ENCODE measurements at regions not wholly inside any gene's neighbourhood (a gene's known extent, or its start where the extent isn't known, plus 50 kb on each side); places are given as distances from the start of the nearest gene placed in this dataset.
A peak's percentile ranks its signal among the peaks of the same experiment; 100 is the strongest.

- Histone ChIP-seq H3K9ac (ENCODE audit: low read length) (no peak overlapping the region), H3K27me3 (replicated peaks; ENCODE audit: control insufficient read depth, insufficient read depth, low read length) (peaks cover 38% of the 10 kb centered on the region), H3K36me3 (ENCODE audit: control insufficient read depth, insufficient read depth, low read length, severe bottlenecking) (no peaks in the 10 kb centered on the region), H3K4me3 (ENCODE audit: low read length) (no peak overlapping the region), H3K4me1 (ENCODE audit: control insufficient read depth, insufficient read depth, low read length) (no peaks in the 10 kb centered on the region), H3K9me3 (ENCODE audit: control insufficient read depth, low read length) (no peaks in the 10 kb centered on the region)
- no peak for DNase-seq (ENCODE audit: low read depth)
These were observed 256.4 kb downstream of the FOXD2 start for GRCh38 chr1:47694011-47694890.

- Histone ChIP-seq H3K4me1 (ENCODE audit: control insufficient read depth, insufficient read depth, low read length) (no peaks in the 10 kb centered on the region), H3K4me3 (ENCODE audit: low read length) (no peak overlapping the region), H3K36me3 (ENCODE audit: control insufficient read depth, insufficient read depth, low read length, severe bottlenecking) (no peaks in the 10 kb centered on the region), H3K9ac (ENCODE audit: low read length) (no peak overlapping the region), H3K27me3 (replicated peaks; ENCODE audit: control insufficient read depth, insufficient read depth, low read length) (peaks cover 26% of the 10 kb centered on the region), H3K9me3 (ENCODE audit: control insufficient read depth, low read length) (no peaks in the 10 kb centered on the region)
- DNase-seq (ENCODE audit: low read depth) = no peak
These were observed 258.5 kb downstream of the FOXD2 start for GRCh38 chr1:47696404-47696736.

GRCh38 chr1:47696737-47697441, 259.0 kb downstream of the FOXD2 start:
- Histone ChIP-seq H3K36me3 (ENCODE audit: control insufficient read depth, insufficient read depth, low read length, severe bottlenecking) (no peaks in the 10 kb centered on the region), H3K4me3 (ENCODE audit: low read length) (no peak overlapping the region), H3K27me3 (replicated peaks; ENCODE audit: control insufficient read depth, insufficient read depth, low read length) (peaks cover 26% of the 10 kb centered on the region), H3K9me3 (ENCODE audit: control insufficient read depth, low read length) (no peaks in the 10 kb centered on the region), H3K4me1 (ENCODE audit: control insufficient read depth, insufficient read depth, low read length) (no peaks in the 10 kb centered on the region), H3K9ac (ENCODE audit: low read length) (no peak overlapping the region)
- no peak for DNase-seq (ENCODE audit: low read depth)

- H3K36me3 ChIP-seq (ENCODE audit: control insufficient read depth, insufficient read depth, low read length, severe bottlenecking) = no peaks in the 10 kb centered on the region
- H3K9me3 ChIP-seq (ENCODE audit: control insufficient read depth, low read length) = no peaks in the 10 kb centered on the region
- H3K9ac ChIP-seq (ENCODE audit: low read length) = no peak overlapping the region
- H3K4me1 ChIP-seq (ENCODE audit: control insufficient read depth, insufficient read depth, low read length) = no peaks in the 10 kb centered on the region
- H3K27me3 ChIP-seq (replicated peaks; ENCODE audit: control insufficient read depth, insufficient read depth, low read length) = peaks cover 20% of the 10 kb centered on the region
- H3K4me3 ChIP-seq (ENCODE audit: low read length) = no peak overlapping the region
- no peak for DNase-seq (ENCODE audit: low read depth)
These were observed 259.9 kb downstream of the FOXD2 start for GRCh38 chr1:47697616-47698335.

GRCh38 chr1:47699492-47700235, 261.8 kb downstream of the FOXD2 start:
- H3K36me3 ChIP-seq (ENCODE audit: control insufficient read depth, insufficient read depth, low read length, severe bottlenecking) = no peaks in the 10 kb centered on the region
- H3K9me3 ChIP-seq (ENCODE audit: control insufficient read depth, low read length) = no peaks in the 10 kb centered on the region
- no peak overlapping the region for H3K9ac ChIP-seq (ENCODE audit: low read length)
- no peak overlapping the region for H3K4me3 ChIP-seq (ENCODE audit: low read length)
- DNase-seq (ENCODE audit: low read depth) = peak; percentile 25
- H3K27me3 ChIP-seq (replicated peaks; ENCODE audit: control insufficient read depth, insufficient read depth, low read length) = peaks cover 9% of the 10 kb centered on the region
- peaks cover 11% of the 10 kb centered on the region for H3K4me1 ChIP-seq (ENCODE audit: control insufficient read depth, insufficient read depth, low read length)

- H3K4me3 ChIP-seq (ENCODE audit: low read length) = no peak overlapping the region
- H3K9ac ChIP-seq (ENCODE audit: low read length) = no peak overlapping the region
- H3K27me3 ChIP-seq (replicated peaks; ENCODE audit: control insufficient read depth, insufficient read depth, low read length) = peaks cover 6% of the 10 kb centered on the region
- peaks cover 16% of the 10 kb centered on the region for H3K4me1 ChIP-seq (ENCODE audit: control insufficient read depth, insufficient read depth, low read length)
- no peaks in the 10 kb centered on the region for H3K36me3 ChIP-seq (ENCODE audit: control insufficient read depth, insufficient read depth, low read length, severe bottlenecking)
- no peaks in the 10 kb centered on the region for H3K9me3 ChIP-seq (ENCODE audit: control insufficient read depth, low read length)
- DNase-seq (ENCODE audit: low read depth) = no peak
These were observed 263.4 kb downstream of the FOXD2 start for GRCh38 chr1:47701283-47701682.

GRCh38 chr1:47701741-47702515, 264.1 kb downstream of the FOXD2 start:
- Histone ChIP-seq H3K4me1 (ENCODE audit: control insufficient read depth, insufficient read depth, low read length) (peaks cover 16% of the 10 kb centered on the region), H3K9me3 (ENCODE audit: control insufficient read depth, low read length) (no peaks in the 10 kb centered on the region), H3K36me3 (ENCODE audit: control insufficient read depth, insufficient read depth, low read length, severe bottlenecking) (no peaks in the 10 kb centered on the region), H3K27me3 (replicated peaks; ENCODE audit: control insufficient read depth, insufficient read depth, low read length) (peaks cover 6% of the 10 kb centered on the region), H3K9ac (ENCODE audit: low read length) (no peak overlapping the region), H3K4me3 (ENCODE audit: low read length) (no peak overlapping the region)
- no peak for DNase-seq (ENCODE audit: low read depth)

GRCh38 chr1:47703156-47703825, 265.4 kb downstream of the FOXD2 start:
- H3K27me3 ChIP-seq (replicated peaks; ENCODE audit: control insufficient read depth, insufficient read depth, low read length) = peaks cover 17% of the 10 kb centered on the region

GRCh38 chr1:47703981-47704596, 266.2 kb downstream of the FOXD2 start:
- peak; percentile 80 for DNase-seq (ENCODE audit: low read depth)
- no peak overlapping the region for H3K4me3 ChIP-seq (ENCODE audit: low read length)
- H3K9ac ChIP-seq (ENCODE audit: low read length) = no peak overlapping the region
- H3K27me3 ChIP-seq (replicated peaks; ENCODE audit: control insufficient read depth, insufficient read depth, low read length) = peaks cover 24% of the 10 kb centered on the region
- no peaks in the 10 kb centered on the region for H3K36me3 ChIP-seq (ENCODE audit: control insufficient read depth, insufficient read depth, low read length, severe bottlenecking)
- H3K9me3 ChIP-seq (ENCODE audit: control insufficient read depth, low read length) = no peaks in the 10 kb centered on the region
- peaks cover 23% of the 10 kb centered on the region for H3K4me1 ChIP-seq (ENCODE audit: control insufficient read depth, insufficient read depth, low read length)

More at GRCh38 chr1:47703156-47703825, 265.4 kb downstream of the FOXD2 start:
- Histone ChIP-seq H3K9ac (ENCODE audit: low read length) (no peak overlapping the region), H3K36me3 (ENCODE audit: control insufficient read depth, insufficient read depth, low read length, severe bottlenecking) (no peaks in the 10 kb centered on the region), H3K9me3 (ENCODE audit: control insufficient read depth, low read length) (no peaks in the 10 kb centered on the region), H3K4me3 (ENCODE audit: low read length) (no peak overlapping the region), H3K4me1 (ENCODE audit: control insufficient read depth, insufficient read depth, low read length) (peaks cover 20% of the 10 kb centered on the region)
- no peak for DNase-seq (ENCODE audit: low read depth)

All from adipocyte (in vitro differentiated cells).